ENCODE measurements at regions not wholly inside any gene's neighbourhood (a gene's known extent, or its start where the extent isn't known, plus 50 kb on each side); places are given as distances from the start of the nearest gene placed in this dataset.

DNA sequence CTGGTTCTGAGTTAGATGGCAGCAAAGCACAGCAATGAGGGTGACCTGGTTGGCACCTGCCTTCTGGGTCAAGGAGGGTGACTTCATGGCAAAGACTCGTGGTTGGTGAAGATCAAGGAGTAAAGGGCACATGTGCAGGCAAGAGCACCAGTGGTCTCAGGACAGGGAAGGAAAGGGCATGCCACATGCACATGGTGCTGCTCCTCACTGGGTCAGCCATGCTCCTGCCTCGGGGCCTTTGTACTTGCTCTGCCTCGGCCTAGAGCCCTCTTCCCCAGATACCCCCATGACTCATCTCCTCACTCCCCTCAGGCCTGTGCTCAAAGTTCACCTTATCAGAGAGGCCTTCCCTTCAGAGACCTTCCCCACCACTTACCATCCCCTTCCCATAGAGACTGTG, 106.7 kb upstream of the KDM7A start:
- Histone ChIP-seq H2BK15ac (ENCODE audit: low read depth, poor library complexity, severe bottlenecking) (no peak overlapping the region), H3K14ac (ENCODE audit: low read length in 2 of 2) (peak overlapping the region in 1 of 2 experiments; percentile 66), H3K36me3 (ENCODE audit: control insufficient read depth in 1 of 2, insufficient read depth in 2 of 2, low read depth in 1 of 2, low read length in 2 of 2) (no peaks in the 10 kb centered on the region), H3K79me1 (replicated peaks; ENCODE audit: low read length, poor library complexity, severe bottlenecking) (no peaks in the 10 kb centered on the region), H2AK5ac (ENCODE audit: low read length, severe bottlenecking) (no peak overlapping the region), H3K23ac (ENCODE audit: low read length in 2 of 2) (peak overlapping the region in 1 of 2 experiments; percentile 5), H3K4me2 (ENCODE audit: low read length, poor library complexity, severe bottlenecking) (no peak overlapping the region), H3K27ac (ENCODE audit: low read length, poor library complexity, severe bottlenecking) (no peak overlapping the region), H2BK5ac (ENCODE audit: low read depth, low read length, poor library complexity, severe bottlenecking) (no peak overlapping the region), H2BK12ac (ENCODE audit: low read length in 2 of 2) (no peak overlapping the region), H2AFZ (ENCODE audit: low read depth, low read length) (no peak overlapping the region), H3K18ac (ENCODE audit: low read depth in 1 of 2, low read length in 2 of 2) (no peak overlapping the region), H4K91ac (ENCODE audit: low read length) (no peak overlapping the region), H2BK120ac (ENCODE audit: low read depth, low read length) (no peak overlapping the region), H3K4ac (ENCODE audit: low read depth in 1 of 2, low read length in 2 of 2) (no peak overlapping the region), H3K9me3 (ENCODE audit: control insufficient read depth, low read length) (peaks cover 6% of the 10 kb centered on the region), H3K4me1 (ENCODE audit: control insufficient read depth, insufficient read depth, low read depth, low read length) (peaks cover 7% of the 10 kb centered on the region), H4K8ac (ENCODE audit: low read length) (no peak overlapping the region), H3K9ac (ENCODE audit: low read length) (no peak overlapping the region), H3K4me3 (ENCODE audit: insufficient read depth in 1 of 2, low read depth in 1 of 2, low read length in 2 of 2) (no peak overlapping the region), H3K27me3 (ENCODE audit: control insufficient read depth in 1 of 2, insufficient read depth in 1 of 2, low read length in 2 of 2) (peaks cover 15 to 73% of the 10 kb centered on the region in 2 experiments)
- no peak for DNase-seq
- 83% methylated on average over 3 of the region's 3 CpGs for WGBS

DNA sequence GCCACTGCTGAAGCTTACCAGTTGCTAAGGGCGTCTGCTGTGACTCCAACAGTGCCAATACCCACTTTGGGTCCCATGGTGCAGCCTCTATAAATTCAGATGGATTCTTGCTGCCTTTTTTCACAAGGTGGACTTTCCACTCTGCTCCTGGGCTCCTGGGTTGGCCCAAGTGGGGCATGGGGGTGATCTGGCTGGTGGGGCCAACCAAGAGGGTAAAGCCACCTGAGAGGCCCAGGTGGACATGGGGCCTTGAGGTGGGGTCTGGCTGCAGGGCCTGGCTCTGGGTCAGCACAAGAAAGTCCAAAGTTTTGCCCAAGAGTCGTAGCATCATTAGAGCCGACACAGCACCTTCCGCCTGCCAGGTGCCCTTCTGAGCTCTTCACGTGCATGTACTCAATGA, 105.2 kb upstream of the KDM7A start:
- H3K4me1 ChIP-seq (ENCODE audit: control insufficient read depth, insufficient read depth, low read depth, low read length): peaks cover 7% of the 10 kb centered on the region
- WGBS: 79% methylated on average over 5 of the region's 5 CpGs

DNA sequence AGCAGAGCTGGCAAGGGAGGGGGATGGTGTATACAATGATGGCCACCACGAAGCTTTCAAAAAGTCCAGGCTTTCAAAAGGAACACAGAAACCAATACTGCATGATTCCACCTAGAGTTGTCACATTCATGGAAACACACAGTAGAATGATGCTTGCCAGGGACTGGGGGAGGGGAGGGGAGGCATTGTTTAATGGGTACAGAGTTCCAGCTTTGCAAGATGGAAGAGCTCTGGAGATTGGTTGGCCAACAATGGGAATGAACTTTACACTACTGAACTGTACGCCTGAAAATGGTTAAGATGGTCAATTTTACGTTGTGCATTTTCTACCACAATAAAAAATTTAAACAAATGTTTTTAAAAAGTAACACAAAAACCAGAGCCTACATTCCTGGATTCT, 104.5 kb upstream of the KDM7A start:
- H2BK120ac ChIP-seq (ENCODE audit: low read depth, low read length): no peak overlapping the region
- peaks cover 6% of the 10 kb centered on the region for H3K9me3 ChIP-seq (ENCODE audit: control insufficient read depth, low read length)
- no peak overlapping the region for H2AK5ac ChIP-seq (ENCODE audit: low read length, severe bottlenecking)
- no peak overlapping the region for H2BK15ac ChIP-seq (ENCODE audit: low read depth, poor library complexity, severe bottlenecking)
- H3K23ac ChIP-seq (ENCODE audit: low read length in 2 of 2): no peak overlapping the region
- 91% methylated on average over 2 of the region's 3 CpGs for WGBS
- no peak overlapping the region for H3K18ac ChIP-seq (ENCODE audit: low read depth in 1 of 2, low read length in 2 of 2)
- H3K9ac ChIP-seq (ENCODE audit: low read length): no peak overlapping the region
- peak overlapping the region in 1 of 2 experiments; percentile 41 for H3K14ac ChIP-seq (ENCODE audit: low read length in 2 of 2)
- H3K4me3 ChIP-seq (ENCODE audit: insufficient read depth in 1 of 2, low read depth in 1 of 2, low read length in 2 of 2): no peak overlapping the region
- no peak overlapping the region for H3K27ac ChIP-seq (ENCODE audit: low read length, poor library complexity, severe bottlenecking)
- no peak overlapping the region for H2BK12ac ChIP-seq (ENCODE audit: low read length in 2 of 2)
- no peak overlapping the region for H2BK5ac ChIP-seq (ENCODE audit: low read depth, low read length, poor library complexity, severe bottlenecking)
- H3K27me3 ChIP-seq (ENCODE audit: control insufficient read depth in 1 of 2, insufficient read depth in 1 of 2, low read length in 2 of 2): peaks cover 15 to 78% of the 10 kb centered on the region in 2 experiments
- H3K79me1 ChIP-seq (replicated peaks; ENCODE audit: low read length, poor library complexity, severe bottlenecking): no peaks in the 10 kb centered on the region
- no peak overlapping the region for H3K4ac ChIP-seq (ENCODE audit: low read depth in 1 of 2, low read length in 2 of 2)
- H3K4me2 ChIP-seq (ENCODE audit: low read length, poor library complexity, severe bottlenecking): no peak overlapping the region
- no peak overlapping the region for H4K91ac ChIP-seq (ENCODE audit: low read length)
- peaks cover 7% of the 10 kb centered on the region for H3K4me1 ChIP-seq (ENCODE audit: control insufficient read depth, insufficient read depth, low read depth, low read length)
- no peak for DNase-seq
- H3K36me3 ChIP-seq (ENCODE audit: control insufficient read depth in 1 of 2, insufficient read depth in 2 of 2, low read depth in 1 of 2, low read length in 2 of 2): no peaks in the 10 kb centered on the region
- H2AFZ ChIP-seq (ENCODE audit: low read depth, low read length): no peak overlapping the region
- no peak overlapping the region for H4K8ac ChIP-seq (ENCODE audit: low read length)

More for the DNA sequence above, 105.2 kb upstream of the KDM7A start:
- no peak overlapping the region for H2BK12ac ChIP-seq (ENCODE audit: low read length in 2 of 2)
- peaks cover 15 to 77% of the 10 kb centered on the region in 2 experiments for H3K27me3 ChIP-seq (ENCODE audit: control insufficient read depth in 1 of 2, insufficient read depth in 1 of 2, low read length in 2 of 2)
- no peak for DNase-seq
- no peak overlapping the region for H3K4me3 ChIP-seq (ENCODE audit: insufficient read depth in 1 of 2, low read depth in 1 of 2, low read length in 2 of 2)
- no peak overlapping the region for H2AFZ ChIP-seq (ENCODE audit: low read depth, low read length)
- H4K91ac ChIP-seq (ENCODE audit: low read length): no peak overlapping the region
- no peaks in the 10 kb centered on the region for H3K79me1 ChIP-seq (replicated peaks; ENCODE audit: low read length, poor library complexity, severe bottlenecking)
- no peak overlapping the region for H2BK5ac ChIP-seq (ENCODE audit: low read depth, low read length, poor library complexity, severe bottlenecking)
- H4K8ac ChIP-seq (ENCODE audit: low read length): no peak overlapping the region
- no peak overlapping the region for H3K23ac ChIP-seq (ENCODE audit: low read length in 2 of 2)
- no peak overlapping the region for H3K14ac ChIP-seq (ENCODE audit: low read length in 2 of 2)
- H3K4me2 ChIP-seq (ENCODE audit: low read length, poor library complexity, severe bottlenecking): no peak overlapping the region
- H3K9me3 ChIP-seq (ENCODE audit: control insufficient read depth, low read length): peaks cover 6% of the 10 kb centered on the region
- no peak overlapping the region for H3K9ac ChIP-seq (ENCODE audit: low read length)
- no peak overlapping the region for H3K18ac ChIP-seq (ENCODE audit: low read depth in 1 of 2, low read length in 2 of 2)
- no peak overlapping the region for H3K27ac ChIP-seq (ENCODE audit: low read length, poor library complexity, severe bottlenecking)
- H2BK15ac ChIP-seq (ENCODE audit: low read depth, poor library complexity, severe bottlenecking): no peak overlapping the region
- H2AK5ac ChIP-seq (ENCODE audit: low read length, severe bottlenecking): no peak overlapping the region
- no peak overlapping the region for H2BK120ac ChIP-seq (ENCODE audit: low read depth, low read length)
- H3K4ac ChIP-seq (ENCODE audit: low read depth in 1 of 2, low read length in 2 of 2): no peak overlapping the region
- no peaks in the 10 kb centered on the region for H3K36me3 ChIP-seq (ENCODE audit: control insufficient read depth in 1 of 2, insufficient read depth in 2 of 2, low read depth in 1 of 2, low read length in 2 of 2)

DNA sequence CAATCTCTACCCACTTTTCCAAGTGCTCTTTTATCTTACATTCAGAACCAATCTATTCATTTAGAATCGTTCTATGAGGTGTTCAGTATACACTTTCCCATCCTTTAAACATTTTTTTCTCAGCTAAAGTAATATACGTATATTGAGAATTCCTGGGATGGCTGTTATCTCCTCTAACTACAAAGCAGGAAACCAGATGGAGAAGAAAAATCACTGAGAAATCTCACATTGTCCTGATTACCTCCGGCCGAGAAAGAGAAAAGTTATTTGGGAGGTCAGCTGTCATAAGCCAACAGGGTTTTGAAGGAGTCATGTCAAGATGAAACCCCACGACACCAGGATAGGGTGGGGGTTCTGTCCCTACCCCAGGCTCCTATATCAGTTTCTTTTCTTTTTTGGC, 99.2 kb upstream of the KDM7A start:
- Histone ChIP-seq H4K8ac (ENCODE audit: low read length) (no peak overlapping the region), H3K14ac (ENCODE audit: low read length in 2 of 2) (no peak overlapping the region), H3K4ac (ENCODE audit: low read depth in 1 of 2, low read length in 2 of 2) (no peak overlapping the region), H3K23ac (ENCODE audit: low read length in 2 of 2) (no peak overlapping the region), H3K4me2 (ENCODE audit: low read length, poor library complexity, severe bottlenecking) (no peak overlapping the region), H2AFZ (ENCODE audit: low read depth, low read length) (no peak overlapping the region), H3K9ac (ENCODE audit: low read length) (peak overlapping the region; percentile 82), H3K36me3 (ENCODE audit: control insufficient read depth in 1 of 2, insufficient read depth in 2 of 2, low read depth in 1 of 2, low read length in 2 of 2) (no peaks in the 10 kb centered on the region), H3K79me1 (replicated peaks; ENCODE audit: low read length, poor library complexity, severe bottlenecking) (no peaks in the 10 kb centered on the region), H2BK15ac (ENCODE audit: low read depth, poor library complexity, severe bottlenecking) (no peak overlapping the region), H3K18ac (ENCODE audit: low read depth in 1 of 2, low read length in 2 of 2) (no peak overlapping the region), H3K9me3 (ENCODE audit: control insufficient read depth, low read length) (no peaks in the 10 kb centered on the region), H2AK5ac (ENCODE audit: low read length, severe bottlenecking) (no peak overlapping the region), H3K4me3 (ENCODE audit: insufficient read depth in 1 of 2, low read depth in 1 of 2, low read length in 2 of 2) (peak overlapping the region in 1 of 2 experiments; percentile 57), H3K4me1 (ENCODE audit: control insufficient read depth, insufficient read depth, low read depth, low read length) (no peaks in the 10 kb centered on the region), H4K91ac (ENCODE audit: low read length) (no peak overlapping the region), H2BK5ac (ENCODE audit: low read depth, low read length, poor library complexity, severe bottlenecking) (no peak overlapping the region), H3K27ac (ENCODE audit: low read length, poor library complexity, severe bottlenecking) (no peak overlapping the region), H3K27me3 (ENCODE audit: control insufficient read depth in 1 of 2, insufficient read depth in 1 of 2, low read length in 2 of 2) (peaks cover 9 to 47% of the 10 kb centered on the region in 2 experiments), H2BK120ac (ENCODE audit: low read depth, low read length) (no peak overlapping the region), H2BK12ac (ENCODE audit: low read length in 2 of 2) (no peak overlapping the region)
- DNase-seq: no peak
- 66% methylated on average over 5 of the region's 5 CpGs for WGBS

Data from mesenchymal stem cell (in vitro differentiated cells and primary cell).